Erythroblast (primary cell): ENCODE measurements at regions not wholly inside any gene's neighbourhood (a gene's known extent, or its start where the extent isn't known, plus 50 kb on each side); places are given as distances from the start of the nearest gene placed in this dataset.

ENCODE experiments used
- GATA1 ChIP-seq: IDR thresholded peaks from 2 replicates; pipeline ENCODE4 v1.6.1; 2011; ENCODE audit warnings: low read depth, mild to moderate bottlenecking, control low read depth, low read length, moderate library complexity
- POLR2A ChIP-seq: IDR thresholded peaks from 2 replicates; pipeline ENCODE4 v1.6.1; 2011; ENCODE audit warnings: mild to moderate bottlenecking, low read length

DNA sequence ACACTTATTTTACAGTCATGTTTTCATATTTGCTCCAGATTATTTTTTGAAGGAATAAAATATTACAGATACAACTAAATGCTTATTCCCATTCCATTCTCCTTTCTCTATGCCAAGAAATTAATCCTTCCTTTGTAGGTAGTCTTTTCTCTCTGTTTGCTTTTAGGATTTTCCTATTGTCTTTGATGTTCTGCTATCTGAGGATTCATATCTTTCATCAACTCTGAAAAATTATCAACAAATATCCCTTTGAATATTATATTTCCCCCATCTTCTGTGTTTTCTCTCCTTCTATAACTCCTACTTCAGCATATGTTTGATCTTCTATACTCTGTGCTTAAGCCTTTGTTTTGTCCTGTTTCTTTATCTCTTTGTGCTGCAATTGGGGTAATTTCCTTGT is 260.4 kb upstream of the RBMS1 start:
- TF ChIP-seq POLR2A (no peak), GATA1 (no peak)
